Cardiac septum (tissue), 1 donor: ENCODE measurements at regions not wholly inside any gene's neighbourhood (a gene's known extent, or its start where the extent isn't known, plus 50 kb on each side); places are given as distances from the start of the nearest gene placed in this dataset.
A peak's percentile ranks its signal among the peaks of the same experiment; 100 is the strongest.

Source experiments
- DNase-seq: peaks from one replicate; pipeline ENCODE4 v3.0.0-alpha.2; 2020; ENCODE audit warnings: low spot score
- intact Hi-C: fragments of 100-400 bp; cut with DNase I; formaldehyde crosslinking; loops from one replicate; pipeline ENCODE4 v1.14.0; 2022
- donor health status: DM: no; HTN: no; CAD: no.

DNA sequence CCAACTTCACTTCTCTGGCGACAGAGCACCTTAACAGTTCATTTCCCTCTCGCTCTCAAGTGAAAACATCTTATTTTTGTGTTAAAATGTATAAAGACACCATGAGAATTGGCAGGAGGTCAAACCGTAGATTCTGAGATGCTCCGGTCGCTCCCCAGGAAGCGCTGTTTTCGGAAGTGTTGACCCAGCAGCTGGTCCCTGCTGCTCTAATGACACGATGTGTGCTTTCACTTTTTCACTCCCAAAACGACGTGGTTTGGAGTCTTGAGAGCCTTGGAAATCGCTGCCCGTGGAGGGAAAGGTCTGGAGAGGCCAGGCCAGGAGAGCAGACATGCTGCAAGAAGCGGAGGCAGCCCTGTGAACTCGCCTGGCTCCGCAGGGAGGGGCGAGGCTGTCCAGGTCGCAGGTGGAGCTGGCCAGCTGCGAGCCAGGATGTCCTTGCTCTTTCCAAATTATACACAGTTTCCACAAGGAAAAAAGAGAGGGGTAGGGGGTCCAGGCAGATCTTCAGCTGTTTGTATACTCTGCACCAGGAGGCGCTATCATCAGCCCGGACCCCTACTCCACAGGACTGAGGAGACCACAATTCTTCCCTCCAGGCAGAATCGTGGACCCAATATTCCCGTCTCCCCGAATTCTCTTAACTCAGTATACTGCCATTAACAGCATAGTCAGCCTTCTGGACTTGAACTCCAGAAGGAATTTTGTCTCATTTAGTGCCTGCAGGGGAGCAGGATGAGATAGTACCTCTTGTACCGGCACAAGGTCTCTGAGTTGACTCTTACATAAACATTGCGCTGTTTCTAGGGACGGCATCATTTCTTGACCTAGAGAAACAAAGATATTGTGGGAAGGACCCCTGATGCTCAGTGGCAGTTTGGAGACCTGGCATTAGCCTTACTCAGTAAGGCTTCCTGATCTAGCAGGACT, 248.6 kb upstream of the ANKRD55 start:
- intact Hi-C loops: loop anchor here (1.0 to 10.0 kb wide), 6 partner anchors 21 to 356 kb away; partner anchors contain the start of gene MAP3K1
- DNase-seq: peak; percentile 87

DNA sequence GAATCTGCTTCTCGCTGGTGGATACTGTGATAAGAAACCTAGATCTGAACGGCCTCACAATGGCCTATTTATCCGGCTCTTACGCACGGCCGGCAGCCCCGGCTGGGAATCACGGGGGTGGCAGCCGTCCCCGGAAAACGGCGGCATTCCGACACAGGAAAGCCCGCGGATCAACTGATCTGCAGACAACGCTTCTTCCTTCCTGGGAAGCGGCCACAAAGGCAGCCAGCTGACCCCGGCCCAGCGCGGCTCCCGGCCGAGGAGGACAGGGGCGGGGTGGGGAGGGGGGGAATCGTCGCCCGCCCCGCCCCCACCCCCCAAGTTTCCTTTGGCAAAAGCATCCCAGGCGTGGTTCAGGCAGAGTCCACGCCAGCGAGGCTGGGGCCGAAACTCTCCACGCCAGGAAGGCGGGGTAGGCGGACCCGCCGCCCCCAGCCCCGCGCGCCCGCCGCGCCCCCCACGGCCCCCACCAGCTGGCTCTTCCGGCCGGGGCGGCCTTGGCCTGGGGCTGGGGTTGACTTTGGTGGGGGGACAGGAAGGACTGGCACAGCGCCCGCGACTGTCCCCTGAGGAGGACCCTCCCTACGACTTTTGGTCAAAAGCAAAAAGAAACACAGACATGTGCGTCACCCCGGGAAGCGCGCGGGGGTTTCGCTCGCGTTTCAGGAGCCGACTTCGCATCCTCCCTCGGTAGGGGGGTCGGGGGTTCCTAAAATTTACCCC, 247.7 kb upstream of the ANKRD55 start:
- peak; percentile 91 for DNase-seq

DNA sequence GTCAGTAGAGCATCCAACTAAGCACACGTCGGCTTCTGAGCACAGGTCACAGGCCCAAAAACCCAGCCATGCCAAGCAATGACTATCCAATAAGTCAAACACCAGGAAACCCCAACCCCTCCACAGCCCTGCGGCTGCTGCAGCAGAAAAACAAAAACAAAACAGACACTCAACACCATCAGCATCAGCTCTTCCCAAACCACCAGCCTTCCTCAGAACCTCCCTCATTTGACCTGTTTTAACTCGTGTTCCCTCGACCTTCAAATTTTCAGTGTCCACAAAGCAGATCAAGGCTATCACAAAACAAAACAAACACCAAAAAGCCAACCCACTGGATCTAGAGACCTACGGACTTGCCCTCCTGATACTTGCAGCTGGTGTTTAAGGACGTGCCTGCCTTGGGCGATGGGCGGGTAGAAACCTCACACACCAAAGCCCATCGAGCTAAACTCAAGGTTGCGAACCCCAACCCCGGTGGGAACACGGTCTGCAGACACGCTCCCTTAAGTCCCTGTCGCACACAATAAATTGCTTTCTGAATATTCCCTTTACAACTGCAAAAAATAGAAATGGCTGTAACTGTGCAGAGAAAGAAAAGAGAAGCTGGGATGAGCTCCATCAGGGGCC, 247.1 kb upstream of the ANKRD55 start:
- no peak for DNase-seq
- intact Hi-C loops: loop anchor here (2.0 to 10.0 kb wide), 5 partner anchors 19 to 357 kb away; no protein-coding TSS in a partner anchor

More for the DNA sequence above, 247.7 kb upstream of the ANKRD55 start:
- intact Hi-C loops: loop anchor here (1.0 to 10.0 kb wide), 6 partner anchors 20 to 356 kb away; partner anchors contain the start of gene MAP3K1

- intact Hi-C loops: loop anchor here (2.0 to 10.0 kb wide), 5 partner anchors 19 to 358 kb away; no protein-coding TSS in a partner anchor
- DNase-seq: no peak
These were observed 246.6 kb upstream of the ANKRD55 start for GRCh38 chr5:56479696-56480077.

DNA sequence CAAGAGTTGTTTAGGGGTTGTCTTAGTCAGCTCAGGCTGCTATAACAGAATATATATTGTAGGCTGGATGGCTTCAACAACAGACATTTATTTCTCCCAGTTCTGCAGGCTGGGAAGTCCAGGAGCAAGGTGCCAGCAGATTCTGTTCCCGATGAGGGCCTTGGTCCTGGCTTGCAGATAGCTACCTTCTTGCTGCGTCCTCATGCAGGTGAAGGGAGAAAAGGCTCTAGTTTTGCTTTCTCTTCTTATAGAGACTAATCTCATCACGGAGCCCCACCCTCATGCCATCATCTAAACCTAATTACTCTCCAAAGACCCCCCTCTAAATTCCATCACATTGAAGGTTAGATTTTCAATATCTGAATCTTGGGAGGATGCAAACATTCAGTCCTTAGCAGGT, 246.0 kb upstream of the ANKRD55 start:
- DNase-seq: no peak
- intact Hi-C loops: no loop called here

DNA sequence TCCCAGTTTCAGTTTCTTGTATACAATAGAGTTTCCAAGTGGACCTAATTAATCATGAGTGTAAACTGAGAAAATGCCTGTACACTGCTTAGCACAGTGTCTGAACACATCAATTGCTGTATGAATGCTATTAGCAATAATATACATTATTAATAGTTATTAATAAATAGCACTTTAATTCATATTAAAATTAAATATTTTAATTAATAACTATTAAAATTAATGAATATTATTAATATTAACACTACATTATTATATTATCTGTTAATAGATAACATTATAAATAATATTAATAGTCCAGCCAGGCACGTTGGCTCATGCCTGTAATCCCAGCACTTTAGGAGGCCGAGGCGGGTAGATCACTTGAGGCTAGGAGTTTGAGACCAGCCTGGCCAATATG, 244.9 kb upstream of the ANKRD55 start:
- DNase-seq: no peak
- intact Hi-C loops: no loop called here

GRCh38 chr5:56476487-56476856, 243.3 kb upstream of the ANKRD55 start:
- DNase-seq: no peak
- intact Hi-C loops: no loop called here

DNA sequence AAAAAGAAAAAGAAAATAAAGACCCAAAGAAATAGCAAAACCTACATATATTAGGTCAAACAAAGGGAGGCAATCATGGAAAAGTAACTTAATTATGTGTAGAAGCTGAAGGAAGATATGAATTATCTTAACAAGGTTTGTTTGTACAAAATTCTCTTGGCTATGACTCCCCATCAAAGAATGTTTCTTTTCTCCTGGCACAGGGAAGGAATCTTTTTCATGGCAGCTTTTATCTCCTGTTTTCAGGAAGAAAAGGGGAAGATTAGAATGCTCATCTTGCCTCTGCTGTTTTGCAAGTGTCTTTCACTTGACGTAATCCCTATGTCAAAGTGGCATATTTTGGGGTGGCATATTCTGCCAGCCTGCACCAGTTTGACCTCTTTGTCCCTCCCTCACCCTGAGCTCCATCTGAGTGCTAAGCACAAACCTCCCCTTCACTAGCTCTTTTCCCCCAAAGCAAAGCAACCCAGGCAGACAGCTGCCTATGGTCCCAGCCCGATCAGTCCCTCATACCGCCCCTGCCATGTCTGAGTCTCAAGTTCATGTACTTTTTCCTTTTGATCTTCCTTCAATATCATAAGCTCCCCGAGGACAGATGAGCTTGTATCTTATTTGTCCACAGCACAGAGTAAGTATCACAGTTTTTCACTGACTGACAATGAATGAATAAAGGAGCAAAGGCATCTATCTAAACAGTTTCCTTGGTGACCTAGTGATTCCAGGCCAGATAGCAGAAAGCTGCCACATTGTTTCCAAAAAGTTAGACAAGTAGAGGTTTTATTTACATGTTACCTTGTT, 242.8 kb upstream of the ANKRD55 start:
- intact Hi-C loops: no loop called here
- no peak for DNase-seq

DNA sequence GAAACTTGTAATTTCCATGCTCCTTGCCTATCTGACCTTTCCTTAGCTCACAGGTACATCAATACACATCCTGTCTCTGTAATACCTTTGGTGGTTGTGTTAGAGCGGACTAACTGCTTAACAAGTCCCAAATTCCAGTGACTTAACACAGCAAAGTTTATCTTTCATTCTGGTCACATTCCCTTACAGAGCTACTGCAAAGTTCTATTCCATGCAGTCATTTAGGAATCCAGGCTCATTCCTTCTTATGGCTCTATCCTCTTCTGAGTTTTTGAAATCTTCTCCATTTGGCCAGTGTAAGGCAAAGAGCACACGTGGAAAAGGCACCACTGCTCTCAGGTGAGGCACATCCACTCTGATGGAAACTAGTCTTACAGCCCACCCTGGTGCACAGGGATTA, 238.6 kb upstream of the ANKRD55 start:
- intact Hi-C loops: no loop called here
- no peak for DNase-seq

DNA sequence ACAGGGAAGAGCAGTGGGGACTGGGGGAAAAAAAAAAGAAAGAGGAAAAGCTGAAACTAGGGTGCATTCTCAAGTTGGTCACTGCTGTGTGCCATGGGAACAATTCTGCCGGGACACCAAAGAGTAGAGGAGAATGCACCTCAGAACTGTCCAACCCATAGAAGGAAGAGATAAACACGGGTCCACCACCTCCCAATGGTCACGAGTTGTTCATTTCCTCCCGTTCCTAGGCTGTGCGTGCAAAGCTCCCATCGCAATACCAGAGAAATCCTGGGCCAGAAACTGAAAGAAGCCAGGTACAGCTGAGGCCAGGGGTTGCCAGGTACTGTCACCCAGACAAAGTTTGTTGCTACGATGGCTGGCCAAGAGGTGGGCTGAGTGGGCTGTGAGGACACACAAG, 236.9 kb upstream of the ANKRD55 start:
- intact Hi-C loops: no loop called here
- no peak for DNase-seq

- intact Hi-C loops: no loop called here
- DNase-seq: no peak
These were observed 235.1 kb upstream of the ANKRD55 start for GRCh38 chr5:56468277-56468676.

- intact Hi-C loops: no loop called here
- DNase-seq: no peak
These were observed 234.1 kb upstream of the ANKRD55 start for GRCh38 chr5:56467176-56467717.

- DNase-seq: no peak
- intact Hi-C loops: no loop called here
These were observed 233.1 kb upstream of the ANKRD55 start for GRCh38 chr5:56466136-56466816.

- intact Hi-C loops: no loop called here
- no peak for DNase-seq
These were observed 232.6 kb upstream of the ANKRD55 start for GRCh38 chr5:56465769-56466135.

- intact Hi-C loops: loop anchor here (5.0 kb wide), 1 partner anchor 108 kb away; no protein-coding TSS in a partner anchor
- DNase-seq: no peak
These were observed 232.0 kb upstream of the ANKRD55 start for GRCh38 chr5:56464935-56465768.

DNA sequence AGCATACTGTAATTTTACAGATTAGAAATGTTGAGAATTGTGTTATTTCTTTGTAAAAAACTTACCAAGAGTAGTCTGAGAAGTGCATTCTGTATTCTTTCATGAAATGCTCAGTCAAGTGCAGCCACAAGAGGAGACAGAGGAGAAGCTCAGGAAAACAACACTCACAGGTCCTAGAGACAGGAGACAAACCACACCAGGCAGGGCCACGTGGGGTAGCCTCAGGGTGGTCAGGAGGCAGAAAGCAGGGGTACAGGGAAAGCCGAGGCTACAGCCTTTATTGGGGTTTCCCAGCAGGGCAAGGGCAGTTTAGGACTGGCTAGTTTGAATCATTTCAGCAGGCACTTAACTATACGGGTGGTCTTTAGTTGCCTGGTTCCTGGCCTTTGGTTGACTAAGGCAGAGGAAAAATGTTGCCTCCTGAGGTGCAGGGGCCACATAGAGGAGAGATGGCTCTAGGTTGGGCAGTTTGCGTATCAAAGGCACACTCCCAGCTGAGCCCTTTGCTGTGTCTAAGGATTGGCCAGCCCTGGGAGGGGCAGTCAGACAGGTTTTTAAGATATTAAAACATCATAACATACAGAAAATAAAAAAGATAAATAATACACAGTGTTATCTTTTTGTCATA, 230.9 kb upstream of the ANKRD55 start:
- no peak for DNase-seq
- intact Hi-C loops: loop anchor here (5.0 kb wide), 1 partner anchor 107 kb away; no protein-coding TSS in a partner anchor

DNA sequence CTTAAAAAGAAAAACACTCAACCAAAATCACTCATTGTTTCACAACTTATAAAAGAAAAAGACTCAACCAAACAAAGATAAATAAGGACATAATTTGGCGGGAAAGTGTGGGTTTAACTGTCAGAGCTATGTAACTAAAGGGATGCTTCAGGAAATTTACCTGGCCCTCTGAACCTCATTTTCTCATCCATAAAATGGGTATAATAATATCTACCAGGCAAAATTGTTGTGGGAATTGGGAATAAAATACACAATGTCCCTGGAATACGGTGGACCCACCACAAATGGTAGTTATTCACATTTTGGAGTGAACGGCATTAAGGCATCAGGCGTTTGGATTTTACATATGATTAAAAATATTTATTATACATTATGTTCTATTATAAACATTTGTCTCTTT, 228.5 kb upstream of the ANKRD55 start:
- DNase-seq: no peak
- intact Hi-C loops: loop anchor here (2.0 to 5.0 kb wide), 2 partner anchors 19 to 104 kb away; no protein-coding TSS in a partner anchor
